GM19463 (cell line): ENCODE measurements at regions not wholly inside any gene's neighbourhood (a gene's known extent, or its start where the extent isn't known, plus 50 kb on each side); places are given as distances from the start of the nearest gene placed in this dataset.
"Not testable (repeated sequence)": the region's sequence is repeated elsewhere in the genome, so short reads cannot be mapped to it uniquely, and the experiment has no call there.

ENCODE experiments used
- ATAC-seq: cut with Tn5 transposase; IDR thresholded peaks from one replicate; pipeline ENCODE4 v1.9.1; 2021; ENCODE audit warnings: mild to moderate bottlenecking, moderate library complexity; ENCODE audit not compliant: unreplicated experiment

DNA sequence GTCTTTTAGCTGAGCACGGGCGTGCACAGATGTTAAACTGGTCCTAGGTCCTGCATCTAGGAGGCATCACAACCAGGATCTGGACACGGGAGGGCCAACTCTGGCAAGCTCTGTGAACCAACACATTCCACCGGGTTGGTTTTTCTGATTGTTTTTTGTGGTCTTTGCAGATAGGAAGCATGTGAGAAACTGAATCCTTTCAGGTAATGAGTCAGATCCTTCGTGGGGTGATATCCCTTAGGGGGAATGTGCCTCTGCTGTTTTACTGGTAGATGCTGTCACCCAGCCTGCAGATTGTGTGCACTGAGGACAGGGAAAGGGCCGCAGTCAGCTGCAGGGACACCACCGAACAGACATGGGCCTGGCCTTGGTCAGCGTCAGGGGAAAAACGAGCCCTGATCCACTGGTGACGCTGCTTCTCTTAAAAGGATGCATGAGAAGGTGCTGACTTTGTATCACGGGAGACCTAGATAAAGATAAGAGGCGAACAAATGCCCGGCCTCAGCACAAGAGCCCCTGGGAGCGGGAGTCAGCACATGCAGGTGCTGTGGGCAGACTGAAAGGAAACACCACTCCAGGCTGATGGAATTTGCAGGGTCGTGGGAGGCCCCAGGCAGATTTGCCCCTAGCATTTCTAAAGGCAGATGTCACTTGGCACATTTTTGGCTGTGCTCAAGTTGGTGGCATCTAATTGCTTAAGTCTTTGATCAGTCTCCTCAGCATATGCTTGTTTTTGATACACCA, 51.1 kb downstream of the DOP1B start:
- ATAC-seq, result no peak

DNA sequence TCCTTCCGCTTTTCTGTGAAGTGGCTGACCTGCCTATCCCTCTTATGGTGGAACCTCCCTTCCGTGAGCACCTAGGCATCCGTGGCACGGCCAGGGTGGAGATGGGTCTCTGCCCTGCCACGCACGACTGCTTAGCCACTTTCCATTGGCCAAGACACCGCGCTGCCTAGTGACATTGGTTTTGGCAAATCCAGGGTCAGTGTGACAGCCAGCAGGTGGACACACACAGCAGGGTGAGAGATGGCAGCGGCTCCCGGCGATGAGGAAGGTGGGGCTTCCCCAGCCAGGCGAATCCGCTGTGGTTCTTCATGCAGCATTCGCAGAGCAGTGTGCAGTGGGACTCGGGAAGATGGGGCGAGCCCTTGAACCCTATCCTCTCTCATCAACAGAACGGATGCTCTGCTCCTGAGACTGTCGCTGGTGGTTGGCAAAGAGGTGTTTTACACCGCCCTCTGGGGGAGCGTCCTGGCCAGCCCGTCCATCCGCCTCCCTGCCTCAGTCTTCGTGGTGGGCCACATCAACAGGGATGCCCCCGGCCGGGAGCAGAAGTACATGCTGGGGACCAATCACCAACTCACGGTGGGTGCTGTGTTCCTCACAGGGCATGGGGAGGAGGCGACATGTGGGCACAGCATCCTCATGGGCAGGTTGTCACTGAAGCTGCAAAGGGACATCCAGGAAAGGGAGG, 51.8 kb downstream of the DOP1B start:
- ATAC-seq, result no peak

DNA sequence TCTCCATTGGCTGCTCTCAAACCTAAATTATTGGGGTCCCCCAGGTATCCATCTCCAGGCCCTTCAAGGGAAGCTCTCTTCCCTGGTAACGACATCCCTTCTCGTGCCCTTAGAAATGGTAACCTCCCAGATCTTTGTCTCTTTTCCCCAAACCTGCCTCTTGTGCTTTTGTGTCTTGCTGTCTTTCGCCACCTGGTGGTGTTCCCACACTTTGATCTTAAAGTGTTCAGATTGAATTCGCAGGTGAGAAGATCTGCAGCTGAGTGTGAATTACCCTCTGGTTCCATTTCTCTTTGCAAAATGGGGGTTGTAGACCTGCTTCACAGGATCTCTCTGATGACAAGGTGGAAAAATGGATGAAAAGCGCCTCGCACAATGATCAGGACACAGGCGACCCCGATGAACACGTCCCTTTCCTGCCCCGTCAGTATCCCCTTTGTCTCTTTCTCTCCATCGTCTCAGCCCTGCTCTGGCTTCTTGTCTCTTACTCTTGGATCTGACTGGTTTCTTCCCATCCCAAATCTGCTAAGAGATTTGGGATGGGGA, 53.1 kb downstream of the DOP1B start:
- no peak for ATAC-seq

DNA sequence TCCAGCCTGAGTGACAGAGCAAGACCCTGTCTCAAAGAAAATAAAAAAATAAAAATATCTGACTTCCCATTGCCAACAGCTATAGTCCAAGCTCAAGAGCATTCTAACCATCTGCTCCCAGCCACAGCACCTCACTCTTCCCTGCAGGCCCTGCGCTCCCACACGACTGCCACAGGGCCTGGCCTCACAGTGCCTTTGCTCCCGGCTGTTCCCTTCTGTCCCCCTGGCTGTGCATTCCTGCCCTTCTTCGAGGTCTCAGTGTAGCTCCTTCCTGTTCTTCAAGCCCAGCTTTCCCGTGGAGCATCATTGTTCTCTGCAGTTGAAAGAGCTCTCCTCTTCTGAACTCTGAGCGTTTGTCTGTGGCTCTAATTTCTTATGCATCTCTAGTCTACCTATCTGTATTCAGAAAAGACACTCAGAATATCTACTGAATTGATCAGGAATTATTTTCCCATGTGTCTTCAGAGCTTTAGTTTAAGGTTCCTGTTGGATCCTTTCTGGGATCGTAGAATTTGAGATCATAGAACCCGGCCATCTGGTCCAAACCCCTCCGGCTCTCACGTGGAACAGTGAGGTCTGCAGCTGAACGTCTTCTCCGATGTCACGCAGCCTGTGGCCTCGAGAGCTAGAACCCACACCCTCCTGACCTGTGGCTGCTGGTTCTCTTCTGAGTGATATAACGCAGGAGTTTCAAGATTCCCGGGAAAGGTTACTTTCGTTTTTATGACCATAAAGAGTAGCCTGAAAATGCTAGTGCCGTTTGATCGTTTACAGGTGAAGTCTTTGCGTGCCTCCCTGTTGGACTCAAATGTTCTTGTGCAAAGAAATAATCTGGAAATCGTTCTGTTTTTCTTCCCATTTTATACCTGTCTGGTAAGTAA, 54.4 kb downstream of the DOP1B start:
- ATAC-seq, result no peak

DNA sequence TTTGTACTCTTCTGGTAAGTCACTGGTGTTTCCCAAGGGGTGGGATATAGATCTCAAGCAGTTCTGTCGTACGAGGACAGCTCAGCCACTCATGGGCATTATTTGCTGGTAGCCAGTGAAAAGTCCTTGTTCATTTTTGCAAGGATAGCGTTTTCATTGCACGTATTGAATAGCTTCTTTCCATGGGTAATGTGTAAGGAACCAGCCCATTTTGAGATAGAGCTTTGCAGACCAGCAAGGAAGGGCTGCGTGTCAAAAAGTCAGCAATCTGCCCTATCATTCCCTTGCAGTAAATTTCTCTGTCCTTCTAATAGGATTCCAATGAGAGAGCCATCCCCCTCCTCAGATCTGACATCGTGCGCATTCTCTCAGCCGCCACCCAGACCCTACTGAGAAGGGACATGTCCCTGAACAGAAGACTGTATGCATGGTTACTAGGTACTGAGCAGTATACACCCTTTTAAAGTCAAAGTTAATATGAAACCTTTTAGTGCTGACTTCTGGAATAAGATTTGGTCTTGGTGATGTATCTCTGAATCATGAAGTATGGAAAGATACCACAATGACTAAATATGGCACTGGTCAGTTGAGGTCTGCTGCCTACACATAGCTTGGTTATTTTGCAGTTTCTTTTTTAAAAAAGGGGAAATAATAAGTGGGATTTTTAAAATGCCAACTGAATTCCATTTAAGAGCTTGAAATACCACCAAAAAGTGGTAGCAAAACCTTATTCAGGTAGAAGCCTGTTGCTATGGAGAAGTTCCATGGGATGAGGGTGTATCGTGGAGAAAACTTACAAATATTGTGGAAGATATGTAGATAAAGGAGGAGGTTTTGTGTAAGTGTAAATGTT, 55.3 kb downstream of the DOP1B start:
- no peak for ATAC-seq

DNA sequence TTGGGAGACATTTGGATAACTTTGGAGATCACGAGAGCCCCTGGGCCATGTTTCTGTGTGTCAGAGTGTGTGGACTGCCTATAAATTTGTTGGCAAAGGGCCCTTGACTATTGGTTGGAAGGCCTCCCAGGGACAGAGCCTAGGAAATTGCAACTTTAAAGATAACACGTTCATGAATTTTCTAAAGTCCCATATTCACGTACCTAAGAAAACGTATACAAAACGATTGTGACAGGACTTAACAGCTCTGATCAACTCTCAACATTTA, 55.8 kb downstream of the DOP1B start:
- no peak for ATAC-seq

DNA sequence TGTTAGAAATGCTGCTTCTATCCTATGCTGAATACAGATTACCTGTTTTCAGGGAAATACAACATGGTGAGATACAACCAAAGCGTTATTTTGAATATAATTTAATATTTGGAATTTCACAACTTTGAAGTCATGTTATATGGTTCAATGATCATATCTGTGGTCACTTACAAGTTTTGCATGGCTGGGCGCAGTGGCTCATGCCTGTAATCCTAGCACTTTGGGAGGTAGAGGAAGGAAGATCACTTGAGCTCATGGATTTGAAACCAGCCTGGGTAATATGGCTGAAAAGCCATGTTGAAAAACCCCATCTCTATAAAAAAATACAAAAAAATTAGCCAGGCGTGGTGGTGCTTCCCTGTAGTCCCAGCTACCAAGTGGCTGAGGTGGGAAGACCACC, 57.9 kb downstream of the DOP1B start:
- ATAC-seq, result no peak

DNA sequence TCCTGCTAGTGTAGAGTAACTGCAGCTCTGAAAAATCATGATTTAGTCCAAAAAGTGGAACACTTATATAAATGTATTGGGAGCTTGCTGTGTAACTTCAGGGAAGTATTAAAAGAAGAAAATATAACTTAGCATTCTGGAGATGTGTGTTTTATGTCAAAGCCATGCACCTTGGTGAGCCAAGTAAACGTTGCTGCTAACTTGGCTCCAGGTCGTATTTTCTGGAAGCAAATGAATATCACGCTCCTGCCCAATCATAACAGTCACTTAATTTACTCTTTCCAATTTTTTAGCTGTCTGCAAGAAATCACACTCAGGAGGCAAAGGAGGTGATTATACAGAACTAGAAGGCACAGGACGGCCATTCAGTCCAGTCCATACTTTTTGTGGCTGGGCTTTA, 61.1 kb downstream of the DOP1B start:
- ATAC-seq, result no peak

DNA sequence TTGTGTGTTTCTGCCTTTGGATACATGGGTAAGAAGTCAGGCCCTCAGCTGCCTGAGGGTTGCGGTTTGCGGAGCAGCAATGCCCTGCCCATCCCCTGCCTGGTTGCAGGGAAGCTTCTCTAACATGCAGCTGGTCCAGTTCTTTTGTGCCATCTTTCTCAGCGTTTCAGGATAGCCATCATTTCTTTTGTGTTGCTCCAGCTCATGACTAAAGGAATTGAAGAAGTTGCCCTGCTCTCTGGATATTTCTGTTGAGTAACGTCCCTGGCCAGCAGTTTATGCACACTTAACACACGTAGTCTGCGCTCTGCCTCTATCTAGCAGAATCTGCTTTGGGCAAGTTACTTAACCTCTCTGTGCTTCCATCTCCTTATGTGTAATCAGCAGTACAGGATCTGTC, 62.1 kb downstream of the DOP1B start:
- no peak for ATAC-seq

DNA sequence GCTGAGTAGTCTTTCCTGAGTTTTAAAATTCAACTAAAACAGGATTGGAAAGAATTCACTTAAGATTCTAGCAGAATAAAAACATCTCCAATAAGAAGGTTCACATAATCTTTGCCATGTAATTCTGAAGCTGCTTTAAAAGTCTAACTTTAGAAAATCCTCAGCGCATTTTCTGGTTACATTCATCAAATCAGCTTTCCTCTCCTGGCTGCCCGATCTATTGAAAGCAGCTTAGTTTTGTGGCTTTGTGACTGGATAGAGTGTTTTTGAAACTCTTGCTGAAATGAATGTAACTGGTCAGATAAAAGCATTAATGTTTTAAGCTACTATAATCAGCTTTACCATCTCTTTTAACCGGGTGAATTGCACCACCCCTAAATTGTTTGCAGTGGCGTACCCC, 66.8 kb downstream of the DOP1B start:
- no peak for ATAC-seq

DNA sequence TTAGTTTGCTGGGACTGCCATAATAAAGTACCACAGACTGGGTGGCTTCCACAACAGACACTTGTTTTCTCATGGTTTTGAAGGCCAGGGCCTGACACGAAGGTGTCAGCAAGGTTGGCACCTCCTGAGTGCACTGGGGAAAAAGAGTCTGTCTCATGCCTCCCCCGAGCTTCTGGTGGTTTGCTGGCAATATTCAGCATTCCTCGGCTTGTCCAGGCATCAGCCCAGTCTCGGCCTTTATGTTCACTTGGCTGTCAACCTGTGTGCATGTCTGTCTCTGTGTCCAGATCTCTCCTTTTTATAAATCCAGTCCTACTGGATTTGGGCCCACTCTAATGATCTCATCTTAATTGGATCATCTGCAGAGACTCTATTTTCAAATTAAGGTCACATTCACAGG, 72.6 kb downstream of the DOP1B start:
- no peak for ATAC-seq

DNA sequence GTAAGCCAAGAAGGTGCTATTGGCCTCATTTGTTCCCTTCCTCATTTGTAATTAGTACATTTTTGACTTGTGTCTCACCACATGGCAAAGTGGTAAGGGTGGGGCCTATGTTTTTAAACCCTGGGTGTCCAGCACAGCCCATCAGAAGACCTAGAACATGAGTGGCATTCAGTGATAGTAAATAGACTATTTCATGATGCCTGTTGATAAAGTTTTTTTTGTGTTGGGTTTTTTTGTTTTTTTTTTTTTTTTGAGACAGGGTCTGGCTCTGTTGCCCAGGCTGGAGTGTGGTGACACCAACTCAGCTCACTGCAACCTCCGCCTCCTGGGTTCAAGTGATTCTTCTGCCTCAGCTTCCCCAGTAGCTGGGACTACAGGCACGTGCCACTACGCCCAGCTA, 74.8 kb downstream of the DOP1B start:
- not testable (repeated sequence) for ATAC-seq

DNA sequence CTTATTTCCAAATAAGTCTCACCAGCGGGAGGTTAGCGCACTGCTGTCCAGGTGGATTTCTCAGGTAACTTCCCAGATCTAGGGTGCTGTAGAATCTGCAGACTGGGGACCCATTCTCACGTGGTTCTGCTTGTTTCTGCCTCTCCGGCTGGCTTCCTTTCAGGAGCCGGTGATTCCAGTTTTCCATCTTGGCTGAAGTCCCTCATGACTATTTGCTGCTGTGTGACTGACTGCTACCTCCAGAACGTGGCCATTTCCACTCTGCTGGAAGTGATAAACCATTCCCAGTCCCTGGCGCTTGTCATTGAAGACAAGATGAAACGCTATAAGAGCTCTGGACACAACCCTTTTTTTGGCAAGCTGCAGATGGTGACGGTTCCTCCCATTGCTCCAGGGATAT, 76.0 kb downstream of the DOP1B start:
- ATAC-seq, result no peak

DNA sequence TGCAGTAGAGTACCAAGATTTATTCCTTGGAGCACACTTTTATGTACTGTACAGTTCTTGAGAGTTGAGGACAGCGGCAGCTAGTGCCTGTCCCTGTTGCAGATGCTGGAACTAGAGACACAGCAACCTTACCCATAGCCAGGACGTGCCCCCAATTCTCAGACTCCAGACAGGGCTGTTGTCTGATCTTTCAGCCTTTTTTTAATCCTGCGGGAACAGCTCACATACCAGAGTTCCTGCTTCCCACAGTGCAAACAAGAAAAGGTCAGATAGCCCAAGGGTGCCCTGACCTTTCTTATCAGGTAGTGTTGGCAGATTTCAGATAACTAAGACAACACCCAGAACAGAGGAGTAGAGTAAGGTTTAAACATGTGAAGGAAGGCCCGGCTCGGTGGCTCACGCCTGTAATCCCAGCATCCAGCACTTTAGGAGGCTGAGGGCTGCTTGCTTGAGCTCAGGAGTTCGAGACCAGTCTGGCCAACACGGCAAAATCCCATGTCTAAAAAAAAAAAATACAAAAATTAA, 78.5 kb downstream of the DOP1B start:
- ATAC-seq, result no peak

DNA sequence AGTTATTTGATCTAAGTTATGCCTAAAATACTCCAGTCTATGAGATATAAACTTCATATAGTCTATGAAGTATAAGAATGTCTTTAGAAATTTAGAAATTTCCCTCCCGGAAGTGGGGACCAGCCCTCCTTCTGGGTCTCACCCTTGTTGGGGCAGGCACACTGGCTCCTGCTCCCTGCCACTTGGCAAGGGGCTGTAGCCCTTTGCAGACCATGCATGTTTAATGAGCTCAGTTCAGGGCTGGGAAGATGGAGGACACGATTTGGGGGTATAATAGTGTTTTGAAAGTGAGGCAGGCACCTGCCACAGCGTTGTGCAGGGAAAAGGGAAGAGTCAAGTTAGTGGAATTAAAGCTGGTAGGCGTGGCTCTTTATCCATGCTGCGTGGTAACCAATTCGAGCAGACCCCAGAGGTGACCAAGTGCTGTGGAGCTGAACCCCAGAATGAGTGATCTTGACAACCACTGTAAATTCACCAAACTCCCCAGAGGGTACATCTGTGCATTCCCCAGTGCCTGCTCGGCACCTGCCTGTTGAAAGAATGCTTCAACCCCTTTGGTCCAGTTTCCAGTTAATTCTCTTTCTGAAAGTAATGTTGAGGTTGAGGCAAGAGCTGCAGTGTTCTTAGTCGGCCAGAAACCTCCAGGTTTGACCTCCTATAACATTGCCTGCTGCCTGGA, 79.6 kb downstream of the DOP1B start:
- no peak for ATAC-seq

DNA sequence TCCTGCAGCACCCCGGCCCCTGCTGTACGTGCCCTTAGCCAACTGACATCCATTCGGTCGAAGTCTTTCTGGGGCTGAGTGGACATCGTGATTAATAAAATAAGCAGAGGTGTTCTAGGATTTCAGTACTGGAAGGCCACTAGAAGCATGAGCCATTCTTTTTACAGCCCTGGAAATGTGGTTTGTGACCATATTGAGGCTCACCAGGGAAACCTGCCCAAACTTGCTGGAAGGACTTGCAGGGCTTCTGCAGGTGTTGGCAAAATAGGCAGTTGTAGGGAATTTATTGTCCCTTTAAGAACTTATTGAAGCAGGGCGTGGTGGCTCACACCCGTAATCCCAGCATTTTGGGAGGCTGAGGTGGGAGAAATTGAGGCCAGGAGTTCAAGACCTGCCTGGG, 80.8 kb downstream of the DOP1B start:
- ATAC-seq, result no peak

DNA sequence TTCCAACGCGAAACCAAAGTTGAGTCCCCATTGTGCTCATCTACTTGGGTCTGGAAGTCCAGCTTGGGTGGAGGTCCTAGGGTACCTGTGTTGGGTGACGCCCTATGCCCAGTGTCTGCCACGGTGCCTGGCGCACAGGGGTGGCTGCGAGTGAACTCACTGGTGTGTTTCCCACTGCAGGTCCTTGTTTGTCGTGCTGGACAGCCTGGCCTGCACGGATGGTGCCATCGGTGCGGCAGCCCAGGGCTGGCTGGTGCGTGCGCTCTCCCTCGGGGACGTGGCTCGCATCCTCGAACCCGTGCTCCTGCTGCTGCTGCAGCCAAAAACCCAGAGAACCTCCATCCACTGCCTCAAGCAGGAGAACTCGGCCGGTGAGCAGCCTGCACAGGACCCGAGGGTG, 80.4 kb upstream of the MORC3 start:
- ATAC-seq, result no peak

DNA sequence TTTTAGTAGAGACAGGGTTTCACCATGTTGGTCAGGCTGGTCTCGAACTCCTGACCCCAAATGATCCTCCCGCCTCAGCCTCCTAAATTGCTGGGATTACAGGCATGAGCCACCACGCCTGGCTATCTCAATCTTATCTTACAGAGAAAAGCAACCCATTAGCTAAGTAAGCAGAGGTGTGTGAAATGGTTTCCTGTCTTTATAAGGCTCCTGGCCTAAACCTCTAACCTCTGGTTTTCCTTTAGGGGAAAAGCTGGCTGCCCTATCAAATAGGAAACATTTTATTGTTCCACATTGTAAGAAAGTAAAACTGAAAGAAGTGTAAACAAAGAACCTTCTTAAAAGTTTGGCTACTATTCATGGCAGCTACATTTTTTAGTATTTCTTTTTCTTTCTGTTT, 78.3 kb upstream of the MORC3 start:
- no peak for ATAC-seq

DNA sequence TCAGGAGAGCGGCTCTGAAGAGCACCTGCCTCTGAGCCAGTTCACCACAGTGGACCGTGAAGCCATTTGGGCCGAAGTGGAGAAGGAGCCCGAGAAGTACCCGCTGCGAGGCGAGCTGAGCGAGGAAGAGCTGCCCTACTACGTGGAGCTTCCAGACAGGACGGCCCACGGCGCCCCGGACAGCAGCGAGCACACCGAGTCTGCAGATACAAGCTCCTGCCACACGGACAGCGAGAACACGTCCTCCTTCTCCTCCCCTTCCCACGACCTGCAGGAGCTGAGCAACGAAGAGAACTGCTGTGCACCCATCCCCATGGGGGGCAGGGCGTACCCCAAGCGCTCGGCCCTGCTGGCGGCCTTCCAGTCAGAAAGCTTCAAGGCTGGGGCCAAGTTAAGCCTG, 74.9 kb upstream of the MORC3 start:
- no peak for ATAC-seq

DNA sequence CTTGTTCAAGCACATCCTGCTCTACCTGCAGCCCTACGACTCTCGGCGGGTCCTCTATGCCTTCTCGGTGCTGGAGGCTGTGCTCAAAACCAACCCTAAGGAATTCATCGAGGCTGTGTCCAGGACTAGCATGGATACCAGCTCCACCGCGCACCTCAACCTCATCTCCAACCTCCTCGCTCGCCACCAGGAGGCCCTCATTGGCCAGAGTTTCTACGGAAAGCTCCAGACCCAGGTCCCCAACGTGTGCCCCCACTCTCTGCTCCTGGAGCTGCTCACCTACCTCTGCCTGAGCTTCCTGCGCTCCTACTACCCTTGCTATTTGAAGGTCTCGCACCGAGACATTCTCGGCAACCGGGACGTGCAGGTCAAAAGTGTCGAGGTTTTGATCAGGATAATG, 74.3 kb upstream of the MORC3 start:
- no peak for ATAC-seq
